HCT116 (cell line): ENCODE measurements at regions not wholly inside any gene's neighbourhood (a gene's known extent, or its start where the extent isn't known, plus 50 kb on each side); places are given as distances from the start of the nearest gene placed in this dataset.

Source experiments
- ATAC-seq: fragments of 200-7000 bp; cut with Tn5 transposase; 2 replicates; pipeline ENCODE4 v1.9.1; 2020; ENCODE audit warnings: mild to moderate bottlenecking, moderate library complexity
- BruUV-seq: library from RNA; stranded (reverse); fragments of 400-500 nt; replicated peaks from 2 replicates; lab custom pipeline; 2021; lab: Mats Ljungman, UMichigan
- CTCF ChIA-PET: fragments of 300-600 bp; sonication (Branson Sonifier 250); formaldehyde crosslinking; loops from one replicate; lab custom pipeline; 2021; ENCODE audit warnings: antibody characterized with exemption; lab: Charles Lee
- POLR2A ChIA-PET: fragments of 300-600, 350-600 bp; sonication (Branson Sonifier 250); formaldehyde crosslinking; loops from one replicate; lab custom pipeline; 2021; ENCODE audit warnings: antibody characterized with exemption; lab: Charles Lee
- RAD21 ChIA-PET, 2 experiments: fragments of 300-600 bp; sonication (Branson Sonifier 250); formaldehyde crosslinking; loops; one replicate each; lab custom pipeline; 2023; ENCODE audit warnings: low total read pairs in 2 of 2; ENCODE audit not compliant: uncharacterized antibody in 2 of 2, unreplicated experiment in 2 of 2, low non-redundant PET in 1 of 2; lab: Charles Lee
- DNase-seq: peaks from one replicate; pipeline ENCODE4 v3.0.0-alpha.2; 2010; ENCODE audit warnings: low read depth, low spot score
- H2AFZ ChIP-seq: fragments of 200-600 bp; shearing (Covaris generic), sonication (generic); 2 replicates; pipeline ENCODE4 v1.6.1; 2017; ENCODE audit warnings: low read depth, mixed run types, mixed read lengths, antibody characterized with exemption, low read length; ENCODE audit not compliant: poor library complexity, severe bottlenecking
- H3K27ac ChIP-seq: 2 replicates; pipeline ENCODE4 v1.5.1; 2012; ENCODE audit warnings: low read depth, low read length
- H3K27me3 ChIP-seq: fragments of 200-600 bp; sonication (generic); 2 replicates; pipeline ENCODE4 v1.6.1; 2016; ENCODE audit warnings: mixed run types, low read length, mixed read lengths; ENCODE audit not compliant: insufficient read depth
- H3K36me3 ChIP-seq, 2 experiments: fragments of 200-500 bp in 1 of 2; fragments of 200-600 bp in 1 of 2; sonication (Bioruptor generic) in 1 of 2; sonication (generic) in 1 of 2; 2 replicates each; pipeline versions ENCODE4 v1.5.1 to v1.6.1; 2014 to 2016; ENCODE audit warnings: low read length in 2 of 2, inconsistent platforms in 1 of 2, mixed read lengths in 1 of 2, mixed run types in 1 of 2; ENCODE audit not compliant: insufficient read depth in 2 of 2, control insufficient read depth in 1 of 2
- H3K4me1 ChIP-seq, 2 experiments: fragments of 200-600 bp in 1 of 2; sonication (generic) in 1 of 2; 2 replicates each; pipeline versions ENCODE4 v1.5.1 to v1.6.1; 2012 to 2017; ENCODE audit warnings: low read length in 2 of 2, inconsistent platforms in 1 of 2, mild to moderate bottlenecking in 1 of 2, mixed read lengths in 1 of 2, mixed run types in 1 of 2, moderate library complexity in 1 of 2; ENCODE audit not compliant: insufficient read depth in 2 of 2, control insufficient read depth in 1 of 2
- H3K4me2 ChIP-seq: fragments of 200-600 bp; sonication (generic); 2 replicates; pipeline ENCODE4 v1.6.1; 2017; ENCODE audit warnings: mixed run types, low read length, mixed read lengths
- H3K4me3 ChIP-seq, 2 experiments: fragments of 200-600 bp in 1 of 2; sonication (generic) in 1 of 2; replicated peaks in 1 of 2; 2 replicates each; pipeline ENCODE4 v1.5.1; 2011 to 2016; ENCODE audit warnings: low read length in 2 of 2, control low read depth in 1 of 2, low read depth in 1 of 2, mild to moderate bottlenecking in 1 of 2, mixed read lengths in 1 of 2, mixed run types in 1 of 2
- H3K79me2 ChIP-seq: fragments of 200-600 bp; sonication (generic); 2 replicates; pipeline ENCODE4 v1.6.1; 2017; ENCODE audit warnings: mild to moderate bottlenecking, mixed run types, low read length, moderate library complexity, mixed read lengths; ENCODE audit not compliant: insufficient read depth
- H3K9ac ChIP-seq: fragments of 200-600 bp; sonication (generic); 2 replicates; pipeline ENCODE4 v1.6.1; 2016; ENCODE audit warnings: low read length, mixed read lengths
- H3K9me2 ChIP-seq: fragments of 200-600 bp; sonication (generic), shearing (Covaris generic); 2 replicates; pipeline ENCODE4 v1.6.1; 2017; ENCODE audit warnings: mixed run types, mild to moderate bottlenecking, moderate library complexity; ENCODE audit not compliant: insufficient read depth
- H3K9me3 ChIP-seq, 2 experiments: fragments of 200-500 bp in 1 of 2; fragments of 200-600 bp in 1 of 2; sonication (Bioruptor generic) in 1 of 2; sonication (generic) in 1 of 2; 2 replicates each; pipeline ENCODE4 v1.6.1; 2014 to 2017; ENCODE audit warnings: low read length in 2 of 2, mixed read lengths in 2 of 2, inconsistent platforms in 1 of 2, low read depth in 1 of 2, mild to moderate bottlenecking in 1 of 2, mixed run types in 1 of 2, moderate library complexity in 1 of 2; ENCODE audit not compliant: control insufficient read depth in 1 of 2, insufficient read depth in 1 of 2
- H4K20me1 ChIP-seq: fragments of 200-600 bp; sonication (generic), shearing (Covaris generic); 2 replicates; pipeline ENCODE4 v1.6.1; 2017; ENCODE audit warnings: mixed run types, mild to moderate bottlenecking, moderate library complexity; ENCODE audit not compliant: insufficient read depth
- CEBPB ChIP-seq: IDR thresholded peaks from 2 replicates; pipeline ENCODE4 v1.6.1; 2012; ENCODE audit warnings: low read depth
- EGR1 ChIP-seq: IDR thresholded peaks from 2 replicates; pipeline ENCODE4 v1.6.1; 2012; ENCODE audit warnings: low read depth
- ELF1 ChIP-seq: IDR thresholded peaks from 2 replicates; pipeline ENCODE4 v1.6.1; 2012; ENCODE audit warnings: low read depth, borderline replicate concordance
- POLR2A ChIP-seq: IDR thresholded peaks from 2 replicates; pipeline ENCODE4 v1.7.0; 2011; ENCODE audit warnings: borderline replicate concordance; ENCODE audit not compliant: insufficient read depth, insufficient read length; ENCODE audit errors: extremely low read depth
- RAD21 ChIP-seq: IDR thresholded peaks from 2 replicates; pipeline ENCODE4 v1.6.1; 2012; ENCODE audit warnings: low read depth, mild to moderate bottlenecking
- ZFX ChIP-seq: fragments of 450-650 bp; IDR thresholded peaks from 2 replicates; pipeline ENCODE4 v1.6.1; 2017
- ZNF274 ChIP-seq: fragments of 200-500 bp; sonication (Bioruptor generic); IDR thresholded peaks from 2 replicates; pipeline ENCODE4 v1.6.1; 2014; ENCODE audit warnings: mild to moderate bottlenecking, low read depth, low read length, inconsistent platforms
- intact Hi-C: fragments of 100-400 bp; cut with micrococcal nuclease; formaldehyde crosslinking; loops from 2 replicates; pipeline ENCODE4 v1.10.0; 2022
- TF ChIP-seq, protein P1 (sequence below): IDR thresholded peaks from 2 replicates; pipeline ENCODE4 v1.6.1; 2012
- TF ChIP-seq, protein P2 (sequence below): IDR thresholded peaks from 2 replicates; pipeline ENCODE4 v1.6.1; 2012; ENCODE audit warnings: low read depth
- TF ChIP-seq, protein P3 (sequence below): IDR thresholded peaks from 2 replicates; pipeline ENCODE4 v1.6.1; 2012

DNA sequence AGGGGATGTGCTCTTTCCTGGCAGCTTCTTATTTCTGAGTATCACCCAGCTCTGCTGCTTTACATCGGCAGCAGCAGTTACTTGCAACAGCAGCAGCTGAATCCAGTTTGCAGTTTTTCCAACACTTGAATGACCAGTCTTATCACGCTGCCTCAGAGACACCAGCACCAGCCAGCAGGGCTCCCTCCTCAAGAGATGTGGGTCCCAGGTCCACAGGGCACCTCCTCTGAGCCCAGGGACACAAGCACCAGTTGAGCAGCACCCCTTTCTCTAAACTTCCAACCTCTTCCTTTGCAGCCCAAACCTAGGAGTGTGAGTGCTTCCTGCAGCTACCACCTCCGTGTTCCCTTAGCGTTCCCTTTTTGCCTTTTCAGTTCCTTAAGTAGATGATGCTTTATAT lies 50.4 kb upstream of the YPEL5 start:
- intact Hi-C loops, result no loop called here
- Histone ChIP-seq H3K9me2 (no peaks in the 10 kb centered on the region), H3K4me2 (no peak overlapping the region), H3K9me3 (no peaks in the 10 kb centered on the region), H3K36me3 (no peaks in the 10 kb centered on the region)
- CTCF ChIA-PET, result no interaction called here
- POLR2A ChIA-PET, result no interaction called here
- RAD21 ChIA-PET, result no interaction called here
- TF ChIP-seq RAD21, result no peak
- TF ChIP-seq, protein P1, sequence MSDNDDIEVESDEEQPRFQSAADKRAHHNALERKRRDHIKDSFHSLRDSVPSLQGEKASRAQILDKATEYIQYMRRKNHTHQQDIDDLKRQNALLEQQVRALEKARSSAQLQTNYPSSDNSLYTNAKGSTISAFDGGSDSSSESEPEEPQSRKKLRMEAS, result no peak
- no peak for TF ChIP-seq ZNF274
- no peak for TF ChIP-seq POLR2A
- TF ChIP-seq ELF1, result no peak
- TF ChIP-seq, protein P2, sequence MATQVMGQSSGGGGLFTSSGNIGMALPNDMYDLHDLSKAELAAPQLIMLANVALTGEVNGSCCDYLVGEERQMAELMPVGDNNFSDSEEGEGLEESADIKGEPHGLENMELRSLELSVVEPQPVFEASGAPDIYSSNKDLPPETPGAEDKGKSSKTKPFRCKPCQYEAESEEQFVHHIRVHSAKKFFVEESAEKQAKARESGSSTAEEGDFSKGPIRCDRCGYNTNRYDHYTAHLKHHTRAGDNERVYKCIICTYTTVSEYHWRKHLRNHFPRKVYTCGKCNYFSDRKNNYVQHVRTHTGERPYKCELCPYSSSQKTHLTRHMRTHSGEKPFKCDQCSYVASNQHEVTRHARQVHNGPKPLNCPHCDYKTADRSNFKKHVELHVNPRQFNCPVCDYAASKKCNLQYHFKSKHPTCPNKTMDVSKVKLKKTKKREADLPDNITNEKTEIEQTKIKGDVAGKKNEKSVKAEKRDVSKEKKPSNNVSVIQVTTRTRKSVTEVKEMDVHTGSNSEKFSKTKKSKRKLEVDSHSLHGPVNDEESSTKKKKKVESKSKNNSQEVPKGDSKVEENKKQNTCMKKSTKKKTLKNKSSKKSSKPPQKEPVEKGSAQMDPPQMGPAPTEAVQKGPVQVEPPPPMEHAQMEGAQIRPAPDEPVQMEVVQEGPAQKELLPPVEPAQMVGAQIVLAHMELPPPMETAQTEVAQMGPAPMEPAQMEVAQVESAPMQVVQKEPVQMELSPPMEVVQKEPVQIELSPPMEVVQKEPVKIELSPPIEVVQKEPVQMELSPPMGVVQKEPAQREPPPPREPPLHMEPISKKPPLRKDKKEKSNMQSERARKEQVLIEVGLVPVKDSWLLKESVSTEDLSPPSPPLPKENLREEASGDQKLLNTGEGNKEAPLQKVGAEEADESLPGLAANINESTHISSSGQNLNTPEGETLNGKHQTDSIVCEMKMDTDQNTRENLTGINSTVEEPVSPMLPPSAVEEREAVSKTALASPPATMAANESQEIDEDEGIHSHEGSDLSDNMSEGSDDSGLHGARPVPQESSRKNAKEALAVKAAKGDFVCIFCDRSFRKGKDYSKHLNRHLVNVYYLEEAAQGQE, result no peak
- TF ChIP-seq CEBPB, result no peak
- TF ChIP-seq, protein P3, sequence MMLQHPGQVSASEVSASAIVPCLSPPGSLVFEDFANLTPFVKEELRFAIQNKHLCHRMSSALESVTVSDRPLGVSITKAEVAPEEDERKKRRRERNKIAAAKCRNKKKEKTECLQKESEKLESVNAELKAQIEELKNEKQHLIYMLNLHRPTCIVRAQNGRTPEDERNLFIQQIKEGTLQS, result no peak
- no peak for TF ChIP-seq ZFX
- TF ChIP-seq EGR1, result no peak
- TF ChIP-seq, all 23 proteins: peak for 0
- Histone ChIP-seq H3K4me3 (no peak overlapping the region), H2AFZ (no peak overlapping the region), H3K9ac (no peak overlapping the region), H3K79me2 (no peaks in the 10 kb centered on the region), H3K27me3 (peaks cover 42% of the 10 kb centered on the region), H3K4me1 (no peaks in the 10 kb centered on the region), H3K27ac (no peak overlapping the region), H4K20me1 (no peaks in the 10 kb centered on the region)
- no peak for DNase-seq
- BruUV-seq, result no TSS peak
- ATAC-seq, result no peak
